Activated CD4-positive, alpha-beta memory T cell treated with anti-CD3 and anti-CD28 coated beads, Interleukin-2, amount 10 ng/mL, durations not matched to agents 7 days and 5 days (primary cell): ENCODE measurements at regions not wholly inside any gene's neighbourhood (a gene's known extent, or its start where the extent isn't known, plus 50 kb on each side); places are given as distances from the start of the nearest gene placed in this dataset.

Experiments
- CTCF ChIA-PET: fragments of 350-600 bp; sonication (Branson Sonifier 250); formaldehyde crosslinking; loops from one replicate; lab custom pipeline; 2021; ENCODE audit warnings: antibody characterized with exemption, inconsistent platforms; lab: Charles Lee
- POLR2A ChIA-PET: fragments of 350-600 bp; sonication (Branson Sonifier 250); formaldehyde crosslinking; loops from one replicate; lab custom pipeline; 2021; ENCODE audit warnings: antibody characterized with exemption; lab: Charles Lee
- DNase-seq: peaks from one replicate; pipeline ENCODE4 v3.0.0-alpha.2; 2020
- H3K27ac Mint-ChIP-seq: one replicate; pipeline ENCODE4 v1.8.0; 2021; ENCODE audit warnings: mild to moderate bottlenecking, mixed read lengths
- H3K27me3 Mint-ChIP-seq: one replicate; pipeline ENCODE4 v1.8.0; 2021; ENCODE audit warnings: mixed read lengths
- H3K36me3 Mint-ChIP-seq: one replicate; pipeline ENCODE4 v1.8.0; 2021; ENCODE audit warnings: low read depth, mixed read lengths
- H3K4me1 Mint-ChIP-seq: one replicate; pipeline ENCODE4 v1.8.0; 2021; ENCODE audit warnings: mixed read lengths
- H3K4me3 Mint-ChIP-seq: one replicate; pipeline ENCODE4 v1.8.0; 2021; ENCODE audit warnings: mild to moderate bottlenecking, mixed read lengths
- H3K9me3 Mint-ChIP-seq: one replicate; pipeline ENCODE4 v1.8.0; 2021; ENCODE audit warnings: mixed read lengths

- no peaks in the 10 kb centered on the region for H3K36me3 Mint-ChIP-seq
- no peak for DNase-seq
- H3K27ac Mint-ChIP-seq, result no peak overlapping the region
- H3K9me3 Mint-ChIP-seq, result peaks cover 4% of the 10 kb centered on the region
- CTCF ChIA-PET, result no interaction called here
- no peak overlapping the region for H3K4me3 Mint-ChIP-seq
- H3K27me3 Mint-ChIP-seq, result no peaks in the 10 kb centered on the region
- no peaks in the 10 kb centered on the region for H3K4me1 Mint-ChIP-seq
- POLR2A ChIA-PET, result no interaction called here
Measured at GRCh38 chrX:99469439-99469838, 940.6 kb downstream of the PCDH19 start.

GRCh38 chrX:99468993-99469392, 941.1 kb downstream of the PCDH19 start:
- no peak overlapping the region for H3K4me3 Mint-ChIP-seq
- POLR2A ChIA-PET, result no interaction called here
- peaks cover 4% of the 10 kb centered on the region for H3K9me3 Mint-ChIP-seq
- H3K36me3 Mint-ChIP-seq, result no peaks in the 10 kb centered on the region
- H3K27ac Mint-ChIP-seq, result no peak overlapping the region
- DNase-seq, result no peak
- H3K27me3 Mint-ChIP-seq, result no peaks in the 10 kb centered on the region
- no peaks in the 10 kb centered on the region for H3K4me1 Mint-ChIP-seq
- CTCF ChIA-PET, result no interaction called here

- Mint-ChIP-seq H3K27ac (no peak overlapping the region), H3K4me3 (no peak overlapping the region), H3K4me1 (no peaks in the 10 kb centered on the region), H3K36me3 (no peaks in the 10 kb centered on the region), H3K9me3 (no peaks in the 10 kb centered on the region), H3K27me3 (no peaks in the 10 kb centered on the region)
- ChIA-PET CTCF (no interaction called here), POLR2A (no interaction called here)
- DNase-seq, result no peak
Measured at GRCh38 chrX:99461223-99461622, 948.9 kb downstream of the PCDH19 start.

GRCh38 chrX:99445336-99445735, 964.7 kb downstream of the PCDH19 start:
- DNase-seq, result no peak
- Mint-ChIP-seq H3K9me3 (no peaks in the 10 kb centered on the region), H3K27ac (no peak overlapping the region), H3K4me3 (no peak overlapping the region), H3K4me1 (no peaks in the 10 kb centered on the region), H3K27me3 (no peaks in the 10 kb centered on the region), H3K36me3 (no peaks in the 10 kb centered on the region)
- ChIA-PET CTCF (no interaction called here), POLR2A (no interaction called here)

GRCh38 chrX:99421796-99422195, 988.3 kb downstream of the PCDH19 start:
- CTCF ChIA-PET, result no interaction called here
- H3K27me3 Mint-ChIP-seq, result no peaks in the 10 kb centered on the region
- POLR2A ChIA-PET, result no interaction called here
- no peak for DNase-seq
- no peaks in the 10 kb centered on the region for H3K4me1 Mint-ChIP-seq
- H3K9me3 Mint-ChIP-seq, result no peaks in the 10 kb centered on the region
- H3K36me3 Mint-ChIP-seq, result no peaks in the 10 kb centered on the region
- no peak overlapping the region for H3K4me3 Mint-ChIP-seq
- H3K27ac Mint-ChIP-seq, result no peak overlapping the region

DNA sequence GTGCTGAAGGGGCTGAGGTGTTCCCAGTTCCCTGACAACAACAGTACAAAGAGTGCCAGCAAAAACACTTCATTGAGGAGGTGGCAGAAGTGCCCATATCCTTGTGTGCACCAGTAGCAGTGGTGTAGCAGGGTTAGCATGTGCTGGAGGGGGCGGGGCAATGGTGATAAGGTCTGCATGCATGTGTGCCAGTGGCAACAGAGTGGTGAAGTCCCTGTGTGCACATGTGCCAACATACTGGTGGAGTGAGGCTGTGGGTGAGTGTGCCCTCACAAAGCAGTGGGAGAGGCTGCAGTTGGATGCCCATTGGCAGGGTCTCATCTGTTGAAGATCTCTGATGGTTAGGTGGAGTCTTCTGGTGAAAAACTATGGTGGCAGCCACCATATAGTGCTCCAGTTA, 994.6 kb downstream of the PCDH19 start:
- H3K4me1 Mint-ChIP-seq, result no peaks in the 10 kb centered on the region
- DNase-seq, result no peak
- H3K36me3 Mint-ChIP-seq, result no peaks in the 10 kb centered on the region
- H3K4me3 Mint-ChIP-seq, result no peak overlapping the region
- no peak overlapping the region for H3K27ac Mint-ChIP-seq
- no peaks in the 10 kb centered on the region for H3K9me3 Mint-ChIP-seq
- POLR2A ChIA-PET, result no interaction called here
- CTCF ChIA-PET, result no interaction called here
- H3K27me3 Mint-ChIP-seq, result no peaks in the 10 kb centered on the region

DNA sequence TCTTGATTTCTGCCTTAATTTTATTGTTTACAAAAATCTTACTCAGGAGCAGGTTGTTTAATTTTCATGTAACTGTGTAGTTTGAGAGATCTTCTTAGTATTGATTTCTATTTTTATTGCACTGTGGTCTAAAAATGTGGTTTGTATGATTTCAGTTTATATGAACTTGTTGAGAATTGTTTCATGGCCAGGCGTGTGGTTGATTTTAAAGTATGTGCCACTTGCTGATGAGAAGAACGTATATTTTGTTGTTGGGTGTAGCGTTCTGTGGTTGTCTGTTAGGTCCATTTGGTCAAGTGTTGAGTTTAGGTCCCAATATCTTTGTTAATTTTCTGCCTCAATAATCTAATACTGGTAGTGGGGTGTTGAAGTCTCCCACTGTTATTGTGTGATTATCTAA, 996.8 kb downstream of the PCDH19 start:
- DNase-seq, result no peak
- Mint-ChIP-seq H3K27me3 (no peaks in the 10 kb centered on the region), H3K36me3 (no peaks in the 10 kb centered on the region), H3K4me1 (no peaks in the 10 kb centered on the region), H3K9me3 (no peaks in the 10 kb centered on the region), H3K27ac (no peak overlapping the region), H3K4me3 (no peak overlapping the region)
- ChIA-PET POLR2A (no interaction called here), CTCF (no interaction called here)

- DNase-seq, result no peak
- H3K27me3 Mint-ChIP-seq, result no peaks in the 10 kb centered on the region
- POLR2A ChIA-PET, result no interaction called here
- no peaks in the 10 kb centered on the region for H3K4me1 Mint-ChIP-seq
- no peak overlapping the region for H3K27ac Mint-ChIP-seq
- no peaks in the 10 kb centered on the region for H3K36me3 Mint-ChIP-seq
- H3K9me3 Mint-ChIP-seq, result no peaks in the 10 kb centered on the region
- CTCF ChIA-PET, result no interaction called here
- H3K4me3 Mint-ChIP-seq, result no peak overlapping the region
Measured at GRCh38 chrX:99398545-99398944, 1011.5 kb downstream of the PCDH19 start.

DNA sequence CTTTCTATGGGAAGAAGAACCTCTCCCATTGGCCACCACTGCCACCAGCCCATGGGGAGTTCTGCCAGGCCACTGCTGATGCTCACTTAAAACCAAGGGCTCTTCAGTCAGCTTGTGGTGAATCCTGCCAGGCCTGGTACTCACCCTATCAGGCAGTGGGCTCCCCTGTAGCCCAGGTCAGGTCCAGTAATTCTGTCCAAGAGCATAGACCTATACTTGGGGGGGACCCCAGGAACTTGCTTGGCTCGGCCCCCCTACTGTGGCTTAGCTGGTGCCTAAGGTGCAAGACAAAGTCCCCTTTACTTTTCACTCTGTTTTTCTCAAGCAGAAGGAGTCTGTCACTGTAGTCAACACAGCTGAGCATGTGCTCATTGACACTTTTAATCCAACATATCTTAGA, 1012.2 kb downstream of the PCDH19 start:
- ChIA-PET POLR2A (no interaction called here), CTCF (no interaction called here)
- no peak overlapping the region for H3K27ac Mint-ChIP-seq
- H3K27me3 Mint-ChIP-seq, result no peaks in the 10 kb centered on the region
- H3K36me3 Mint-ChIP-seq, result no peaks in the 10 kb centered on the region
- DNase-seq, result no peak
- no peaks in the 10 kb centered on the region for H3K4me1 Mint-ChIP-seq
- no peak overlapping the region for H3K4me3 Mint-ChIP-seq
- H3K9me3 Mint-ChIP-seq, result no peaks in the 10 kb centered on the region

DNA sequence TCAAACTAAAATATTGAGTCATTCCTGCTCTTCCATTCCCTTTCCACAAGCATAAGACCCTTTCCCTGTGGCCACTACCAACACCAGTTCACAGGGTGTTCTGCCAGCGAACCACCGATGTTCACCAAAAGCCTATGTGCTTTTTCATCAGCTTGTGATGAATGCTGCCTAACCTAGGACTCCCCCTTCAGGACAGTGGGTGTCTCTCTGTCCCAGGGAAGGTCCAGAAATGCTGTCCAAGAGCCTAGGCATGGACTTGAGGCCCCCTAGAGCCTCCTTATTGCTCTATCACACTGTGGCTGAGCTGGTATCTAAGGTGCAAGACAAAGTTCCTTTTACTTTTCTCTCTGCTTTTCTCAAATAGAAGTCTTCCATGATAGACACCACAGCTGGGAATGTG, 1015.6 kb downstream of the PCDH19 start:
- DNase-seq, result no peak
- no peaks in the 10 kb centered on the region for H3K36me3 Mint-ChIP-seq
- H3K27me3 Mint-ChIP-seq, result no peaks in the 10 kb centered on the region
- H3K27ac Mint-ChIP-seq, result no peak overlapping the region
- no peaks in the 10 kb centered on the region for H3K9me3 Mint-ChIP-seq
- no peak overlapping the region for H3K4me3 Mint-ChIP-seq
- ChIA-PET CTCF (no interaction called here), POLR2A (no interaction called here)
- H3K4me1 Mint-ChIP-seq, result no peaks in the 10 kb centered on the region

DNA sequence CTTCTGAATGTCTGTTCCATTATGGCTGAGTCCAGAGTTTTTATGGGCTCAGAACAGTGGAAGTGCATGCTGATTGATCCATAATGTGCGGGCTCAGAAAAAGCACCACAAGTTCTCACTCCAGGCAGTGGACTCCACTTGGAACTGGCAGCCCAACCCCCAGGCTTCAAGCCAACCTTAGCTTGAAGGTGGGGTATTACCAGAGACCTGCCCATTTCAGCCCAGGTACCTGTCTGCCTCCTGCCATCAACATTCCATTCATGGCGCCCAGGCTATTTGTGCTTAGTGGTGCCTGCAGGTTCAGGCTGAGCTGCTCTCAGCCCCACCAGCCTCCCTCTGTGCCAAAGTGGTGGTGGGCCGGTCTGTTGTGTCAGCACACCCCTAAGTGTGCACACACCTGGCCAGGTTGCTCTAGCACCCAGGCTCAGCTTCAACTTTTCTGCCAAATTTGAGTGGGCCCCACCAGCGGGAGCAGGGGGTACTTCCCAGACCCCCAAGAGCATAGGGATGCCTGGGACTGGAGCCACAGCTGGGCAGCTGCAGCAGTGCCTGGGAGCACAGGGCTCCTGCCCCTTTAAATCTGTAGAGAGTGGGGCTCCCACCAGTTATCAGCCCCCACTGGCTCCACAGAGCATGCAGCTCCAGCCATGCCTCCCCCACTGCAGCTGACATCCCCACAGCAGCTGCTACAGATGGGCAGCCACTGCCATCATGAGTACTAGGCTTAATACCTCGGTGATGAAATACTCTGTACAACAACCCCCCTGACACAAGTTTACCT, 1025.3 kb downstream of the PCDH19 start:
- Mint-ChIP-seq H3K4me1 (no peaks in the 10 kb centered on the region), H3K9me3 (peaks cover 2% of the 10 kb centered on the region), H3K36me3 (no peaks in the 10 kb centered on the region), H3K4me3 (no peak overlapping the region), H3K27me3 (no peaks in the 10 kb centered on the region), H3K27ac (no peak overlapping the region)
- POLR2A ChIA-PET, result no interaction called here
- CTCF ChIA-PET, result no interaction called here
- DNase-seq, result no peak

- no peak overlapping the region for H3K27ac Mint-ChIP-seq
- no peaks in the 10 kb centered on the region for H3K4me1 Mint-ChIP-seq
- CTCF ChIA-PET, result no interaction called here
- DNase-seq, result no peak
- H3K36me3 Mint-ChIP-seq, result no peaks in the 10 kb centered on the region
- peaks cover 2% of the 10 kb centered on the region for H3K9me3 Mint-ChIP-seq
- H3K27me3 Mint-ChIP-seq, result no peaks in the 10 kb centered on the region
- H3K4me3 Mint-ChIP-seq, result no peak overlapping the region
- POLR2A ChIA-PET, result no interaction called here
Measured at GRCh38 chrX:99383786-99384185, 1026.3 kb downstream of the PCDH19 start.

DNA sequence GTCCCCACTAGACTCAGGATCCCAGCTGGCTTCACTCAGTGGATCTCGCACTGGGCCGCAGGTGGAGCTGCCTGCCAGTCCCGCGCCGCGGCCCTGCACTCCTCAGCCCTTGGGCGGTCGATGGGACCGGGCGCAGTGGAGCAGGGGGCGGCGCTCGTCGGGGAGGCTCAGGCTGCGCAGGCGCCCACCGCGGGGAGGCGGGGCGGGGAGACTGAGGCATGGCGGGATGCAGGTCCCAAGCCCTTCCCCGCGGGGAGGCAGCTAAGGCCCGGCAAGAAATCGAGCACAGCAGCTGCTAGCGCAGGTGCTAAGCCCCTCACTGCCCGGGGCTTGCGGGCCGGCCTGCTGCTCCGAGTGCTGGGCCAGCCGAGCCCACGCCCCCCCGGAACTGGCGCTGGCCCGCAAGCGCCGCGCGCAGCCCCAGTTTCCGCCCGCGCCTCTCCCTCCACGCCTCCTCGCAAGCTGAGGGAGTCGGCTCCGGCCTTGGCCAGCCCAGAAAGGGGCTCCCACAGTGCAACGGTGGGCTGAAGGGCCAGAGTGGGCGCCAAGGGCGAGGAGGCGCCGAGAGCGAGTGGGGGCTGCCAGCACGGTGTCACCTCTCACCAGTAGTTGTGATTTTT, 1038.0 kb downstream of the PCDH19 start:
- CTCF ChIA-PET, result no interaction called here

DNA sequence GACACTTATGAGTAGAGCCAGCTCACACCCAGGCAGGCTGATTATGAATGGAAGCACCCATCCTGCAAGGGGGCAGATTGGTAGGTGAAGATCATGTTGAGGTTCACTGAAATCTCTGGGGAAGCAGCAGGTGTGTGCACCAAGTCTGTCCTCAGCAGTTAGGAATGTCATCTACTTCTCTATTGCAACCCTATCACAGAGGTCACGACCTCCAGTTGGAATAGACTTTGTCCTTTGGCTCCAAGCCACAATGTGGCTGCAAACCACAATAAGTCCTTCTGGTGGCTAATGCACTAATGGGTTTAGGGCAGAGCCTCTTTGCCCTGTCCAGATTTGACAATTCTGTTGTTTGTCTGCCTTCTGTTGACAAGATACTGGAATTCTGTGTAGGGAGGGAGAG, 1056.7 kb downstream of the PCDH19 start:
- no peak for DNase-seq
- no peak overlapping the region for H3K27ac Mint-ChIP-seq
- ChIA-PET CTCF (no interaction called here), POLR2A (no interaction called here)
- H3K9me3 Mint-ChIP-seq, result no peaks in the 10 kb centered on the region
- no peaks in the 10 kb centered on the region for H3K27me3 Mint-ChIP-seq
- no peaks in the 10 kb centered on the region for H3K4me1 Mint-ChIP-seq
- H3K4me3 Mint-ChIP-seq, result no peak overlapping the region
- no peaks in the 10 kb centered on the region for H3K36me3 Mint-ChIP-seq

More for the DNA sequence above, 1038.0 kb downstream of the PCDH19 start:
- H3K4me3 Mint-ChIP-seq, result no peak overlapping the region
- H3K27me3 Mint-ChIP-seq, result no peaks in the 10 kb centered on the region
- no peaks in the 10 kb centered on the region for H3K4me1 Mint-ChIP-seq
- POLR2A ChIA-PET, result no interaction called here
- no peak overlapping the region for H3K27ac Mint-ChIP-seq
- no peaks in the 10 kb centered on the region for H3K36me3 Mint-ChIP-seq
- DNase-seq, result no peak
- H3K9me3 Mint-ChIP-seq, result no peaks in the 10 kb centered on the region
